Karpas-422 (cell line): ENCODE measurements at regions not wholly inside any gene's neighbourhood (a gene's known extent, or its start where the extent isn't known, plus 50 kb on each side); places are given as distances from the start of the nearest gene placed in this dataset.

Experiments
- DNase-seq: peaks from one replicate; pipeline ENCODE4 v3.0.0-alpha.2; 2015
- H2AFZ ChIP-seq: fragments of 200-600 bp; sonication (generic); 2 replicates; pipeline ENCODE4 v1.6.1; 2014; ENCODE audit warnings: antibody characterized with exemption, low read length, mixed read lengths
- H3K27ac ChIP-seq: fragments of 200-600 bp; sonication (generic); 2 replicates; pipeline ENCODE4 v1.5.1; 2014; ENCODE audit warnings: mild to moderate bottlenecking, low read length, moderate library complexity
- H3K27me3 ChIP-seq: fragments of 200-600 bp; sonication (generic); 2 replicates; pipeline ENCODE4 v1.6.1; 2014; ENCODE audit warnings: low read length, mixed read lengths
- H3K36me3 ChIP-seq: fragments of 200-600 bp; sonication (generic); 2 replicates; pipeline ENCODE4 v1.6.1; 2014; ENCODE audit warnings: low read length, mixed read lengths; ENCODE audit not compliant: insufficient read depth
- H3K4me1 ChIP-seq: fragments of 200-600 bp; sonication (generic); 2 replicates; pipeline ENCODE4 v1.6.1; 2014; ENCODE audit warnings: mild to moderate bottlenecking, low read length, mixed read lengths
- H3K4me2 ChIP-seq: fragments of 200-600 bp; sonication (generic); 2 replicates; pipeline ENCODE4 v1.6.1; 2014; ENCODE audit warnings: low read length, low read depth, mild to moderate bottlenecking; ENCODE audit not compliant: poor library complexity, severe bottlenecking
- H3K4me3 ChIP-seq: fragments of 200-600 bp; sonication (generic); 2 replicates; pipeline ENCODE4 v1.5.1; 2014; ENCODE audit warnings: mild to moderate bottlenecking, antibody characterized with exemption, low read length, mixed read lengths
- H3K79me2 ChIP-seq: fragments of 200-600 bp; sonication (generic); 2 replicates; pipeline ENCODE4 v1.6.1; 2014; ENCODE audit warnings: mild to moderate bottlenecking, low read length, mixed read lengths
- H3K9ac ChIP-seq: fragments of 200-600 bp; sonication (generic); 2 replicates; pipeline ENCODE4 v1.6.0; 2014; ENCODE audit warnings: low read length
- H3K9me2 ChIP-seq: fragments of 200-600 bp; sonication (generic), shearing (Covaris generic); replicated peaks from 2 replicates; pipeline ENCODE4 v1.6.0; 2014; ENCODE audit warnings: mild to moderate bottlenecking, low read length, moderate library complexity; ENCODE audit not compliant: insufficient read depth
- H3K9me3 ChIP-seq: fragments of 300-700, 200-600 bp; sonication (generic); 2 replicates; pipeline ENCODE4 v1.6.1; 2014; ENCODE audit warnings: low read length, mixed read lengths
- H4K20me1 ChIP-seq: fragments of 200-600 bp; sonication (generic); 2 replicates; pipeline ENCODE4 v1.6.1; 2014; ENCODE audit warnings: mild to moderate bottlenecking, antibody characterized with exemption, low read length, low read depth; ENCODE audit not compliant: insufficient read depth

GRCh38 chr12:23217158-23217557, 592.2 kb downstream of the ETNK1 start:
- no peaks in the 10 kb centered on the region; the same call in none of the 2 replicates for H3K9me3 ChIP-seq
- H3K4me1 ChIP-seq, result no peaks in the 10 kb centered on the region
- H4K20me1 ChIP-seq, result no peaks in the 10 kb centered on the region
- no peak overlapping the region for H2AFZ ChIP-seq
- no peak overlapping the region for H3K4me3 ChIP-seq
- H3K4me2 ChIP-seq, result no peak overlapping the region
- DNase-seq, result no peak
- no peak overlapping the region for H3K27ac ChIP-seq
- H3K36me3 ChIP-seq, result no peaks in the 10 kb centered on the region
- H3K27me3 ChIP-seq, result no peaks in the 10 kb centered on the region
- no peak overlapping the region for H3K9ac ChIP-seq
- no peaks in the 10 kb centered on the region for H3K79me2 ChIP-seq
- no peaks in the 10 kb centered on the region for H3K9me2 ChIP-seq

- Histone ChIP-seq H3K9ac (no peak overlapping the region), H3K79me2 (no peaks in the 10 kb centered on the region), H3K9me2 (no peaks in the 10 kb centered on the region), H3K9me3 (no peaks in the 10 kb centered on the region; the same call in none of the 2 replicates), H3K4me1 (no peaks in the 10 kb centered on the region), H3K27ac (no peak overlapping the region), H3K36me3 (no peaks in the 10 kb centered on the region), H3K27me3 (no peaks in the 10 kb centered on the region), H3K4me3 (no peak overlapping the region), H3K4me2 (no peak overlapping the region), H2AFZ (no peak overlapping the region), H4K20me1 (no peaks in the 10 kb centered on the region)
- no peak for DNase-seq
Measured at GRCh38 chr12:23217667-23218066, 592.7 kb downstream of the ETNK1 start.

GRCh38 chr12:23221066-23221465, 596.1 kb downstream of the ETNK1 start:
- Histone ChIP-seq H3K9me2 (no peaks in the 10 kb centered on the region), H3K4me3 (no peak overlapping the region), H3K4me1 (no peaks in the 10 kb centered on the region), H4K20me1 (no peaks in the 10 kb centered on the region), H3K36me3 (no peaks in the 10 kb centered on the region), H3K79me2 (no peaks in the 10 kb centered on the region), H3K4me2 (no peak overlapping the region), H3K9ac (no peak overlapping the region), H3K27ac (no peak overlapping the region), H3K27me3 (no peaks in the 10 kb centered on the region), H3K9me3 (no peaks in the 10 kb centered on the region), H2AFZ (no peak overlapping the region)
- peak; percentile 61 for DNase-seq

- H3K9ac ChIP-seq, result no peak overlapping the region
- no peaks in the 10 kb centered on the region for H4K20me1 ChIP-seq
- H3K79me2 ChIP-seq, result no peaks in the 10 kb centered on the region
- no peak overlapping the region for H3K4me2 ChIP-seq
- no peaks in the 10 kb centered on the region for H3K36me3 ChIP-seq
- H3K27me3 ChIP-seq, result no peaks in the 10 kb centered on the region
- no peaks in the 10 kb centered on the region for H3K9me2 ChIP-seq
- H3K4me1 ChIP-seq, result no peaks in the 10 kb centered on the region
- no peaks in the 10 kb centered on the region for H3K9me3 ChIP-seq
- H3K4me3 ChIP-seq, result no peak overlapping the region
- no peak for DNase-seq
- no peak overlapping the region for H2AFZ ChIP-seq
- no peak overlapping the region for H3K27ac ChIP-seq
Measured at GRCh38 chr12:23221926-23222325, 597.0 kb downstream of the ETNK1 start.

- no peak overlapping the region for H3K4me3 ChIP-seq
- H3K4me2 ChIP-seq, result no peak overlapping the region
- H3K27me3 ChIP-seq, result no peaks in the 10 kb centered on the region
- H3K9me3 ChIP-seq, result no peaks in the 10 kb centered on the region
- H3K9ac ChIP-seq, result no peak overlapping the region
- no peak for DNase-seq
- H3K9me2 ChIP-seq, result no peaks in the 10 kb centered on the region
- H3K36me3 ChIP-seq, result no peaks in the 10 kb centered on the region
- no peak overlapping the region for H3K27ac ChIP-seq
- H4K20me1 ChIP-seq, result no peaks in the 10 kb centered on the region
- no peaks in the 10 kb centered on the region for H3K79me2 ChIP-seq
- no peak overlapping the region for H2AFZ ChIP-seq
- H3K4me1 ChIP-seq, result no peaks in the 10 kb centered on the region
Measured at GRCh38 chr12:23222801-23223200, 597.8 kb downstream of the ETNK1 start.

GRCh38 chr12:23228101-23228500, 603.1 kb downstream of the ETNK1 start:
- Histone ChIP-seq H3K4me1 (no peaks in the 10 kb centered on the region), H3K36me3 (no peaks in the 10 kb centered on the region), H3K9ac (no peak overlapping the region), H3K4me3 (no peak overlapping the region), H3K4me2 (no peak overlapping the region), H3K79me2 (no peaks in the 10 kb centered on the region), H4K20me1 (no peaks in the 10 kb centered on the region), H3K27me3 (no peaks in the 10 kb centered on the region), H3K27ac (no peak overlapping the region), H3K9me2 (no peaks in the 10 kb centered on the region), H2AFZ (no peak overlapping the region), H3K9me3 (no peaks in the 10 kb centered on the region)
- DNase-seq, result no peak

- Histone ChIP-seq H4K20me1 (no peaks in the 10 kb centered on the region), H3K9me3 (no peaks in the 10 kb centered on the region), H3K9me2 (no peaks in the 10 kb centered on the region), H3K4me3 (no peak overlapping the region), H3K27me3 (no peaks in the 10 kb centered on the region), H3K79me2 (no peaks in the 10 kb centered on the region), H3K4me2 (no peak overlapping the region), H3K27ac (no peak overlapping the region), H3K36me3 (no peaks in the 10 kb centered on the region), H3K4me1 (no peaks in the 10 kb centered on the region), H2AFZ (no peak overlapping the region), H3K9ac (no peak overlapping the region)
- no peak for DNase-seq
Measured at GRCh38 chr12:23230899-23231298, 605.9 kb downstream of the ETNK1 start.

GRCh38 chr12:23236066-23236780, 611.3 kb downstream of the ETNK1 start:
- H3K4me1 ChIP-seq, result no peaks in the 10 kb centered on the region

More at GRCh38 chr12:23236066-23236780, 611.3 kb downstream of the ETNK1 start:
- H2AFZ ChIP-seq, result no peak overlapping the region
- no peaks in the 10 kb centered on the region for H3K36me3 ChIP-seq
- no peaks in the 10 kb centered on the region for H4K20me1 ChIP-seq
- no peak for DNase-seq
- H3K27me3 ChIP-seq, result no peaks in the 10 kb centered on the region
- H3K9me2 ChIP-seq, result no peaks in the 10 kb centered on the region
- H3K4me3 ChIP-seq, result no peak overlapping the region
- no peaks in the 10 kb centered on the region for H3K9me3 ChIP-seq
- no peaks in the 10 kb centered on the region for H3K79me2 ChIP-seq
- H3K4me2 ChIP-seq, result no peak overlapping the region
- H3K9ac ChIP-seq, result no peak overlapping the region
- H3K27ac ChIP-seq, result no peak overlapping the region
